Limb (tissue), 2 donors: ENCODE measurements at regions not wholly inside any gene's neighbourhood (a gene's known extent, or its start where the extent isn't known, plus 50 kb on each side); places are given as distances from the start of the nearest gene placed in this dataset.
"Not testable (repeated sequence)": the region's sequence is repeated elsewhere in the genome, so short reads cannot be mapped to it uniquely, and the experiment has no call there.

Experiments
- DNase-seq, 2 donors: peaks; one replicate each; pipeline ENCODE4 v3.0.0-alpha.2; 2016; ENCODE audit errors: extremely low spot score in 2 of 2

- no peak for DNase-seq
Observed at GRCh38 chr3:1456781-1457311, 364.0 kb downstream of the CNTN6 start.

- DNase-seq = no peak
Observed at GRCh38 chr3:1462371-1462770, 369.5 kb downstream of the CNTN6 start.

DNA sequence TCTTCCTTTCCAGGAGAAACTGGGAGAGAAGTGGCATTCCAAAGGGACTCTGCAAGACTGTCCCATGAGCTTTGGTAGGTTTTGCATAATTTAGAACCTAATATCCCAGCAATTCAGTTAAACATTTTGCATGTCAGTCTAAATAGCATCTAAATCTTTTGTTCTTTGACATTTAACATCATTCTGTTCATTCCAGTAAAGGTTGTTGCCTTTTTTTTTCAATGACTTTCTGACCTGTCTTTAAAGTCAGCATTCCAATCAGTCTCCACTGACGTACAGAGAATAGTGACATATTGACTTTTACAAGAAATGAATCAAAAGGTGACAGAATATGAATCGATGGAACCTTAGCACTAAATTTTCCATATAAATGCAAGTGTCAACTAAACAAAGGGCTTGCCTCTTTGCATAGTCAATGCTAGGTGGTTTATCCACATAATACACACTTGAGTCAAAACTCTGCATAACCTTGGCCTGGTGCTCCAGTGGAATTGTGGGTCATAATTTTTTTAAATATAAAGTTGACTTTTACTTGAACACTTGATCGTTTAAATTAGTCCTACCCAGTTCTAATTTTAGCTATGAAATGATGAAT is 370.1 kb downstream of the CNTN6 start:
- no peak for DNase-seq

GRCh38 chr3:1465091-1465490 is 372.3 kb downstream of the CNTN6 start:
- not testable (repeated sequence) for DNase-seq

DNA sequence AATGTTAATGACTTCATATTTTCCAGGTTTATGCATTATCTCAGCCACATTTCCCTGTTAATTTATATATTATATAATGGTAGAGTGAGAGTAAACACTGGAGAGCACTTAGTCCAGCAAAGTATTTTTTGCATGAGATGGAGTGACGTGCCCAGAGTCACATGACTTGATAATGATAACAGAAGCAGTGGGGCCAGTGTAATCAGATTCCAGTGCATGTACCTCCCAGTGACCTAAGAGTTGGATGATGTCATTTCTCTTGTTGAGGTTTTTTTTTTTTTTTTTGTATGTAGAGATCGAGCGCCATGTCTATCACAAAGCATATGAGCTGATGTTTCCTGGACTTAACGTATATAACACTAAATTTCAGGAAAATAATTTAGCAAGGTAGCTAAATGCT is 375.3 kb downstream of the CNTN6 start:
- DNase-seq = no peak

DNA sequence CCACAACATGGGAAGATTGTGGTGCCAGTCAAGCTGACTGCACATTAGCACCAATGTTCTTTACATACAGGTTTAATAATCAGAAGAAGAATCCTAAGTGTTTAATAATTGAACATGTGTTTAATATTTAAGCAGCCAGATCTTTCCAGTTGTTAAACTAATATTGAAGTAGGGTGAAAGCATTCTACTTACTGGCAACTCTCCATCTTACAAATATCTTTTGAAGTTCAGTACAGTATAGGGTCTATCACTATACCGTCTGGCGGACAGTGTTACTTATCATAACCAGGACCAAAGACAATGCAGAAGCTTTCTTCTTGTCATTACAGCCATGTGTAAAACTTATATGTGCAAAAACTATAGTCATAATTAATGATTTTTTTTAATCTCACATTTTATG is 376.4 kb downstream of the CNTN6 start:
- no peak for DNase-seq

- no peak for DNase-seq
Observed at GRCh38 chr3:1469687-1470086, 376.9 kb downstream of the CNTN6 start.

- no peak for DNase-seq
Observed at GRCh38 chr3:1477669-1478068, 384.8 kb downstream of the CNTN6 start.

GRCh38 chr3:1495466-1495865 is 402.6 kb downstream of the CNTN6 start:
- DNase-seq = no peak

DNA sequence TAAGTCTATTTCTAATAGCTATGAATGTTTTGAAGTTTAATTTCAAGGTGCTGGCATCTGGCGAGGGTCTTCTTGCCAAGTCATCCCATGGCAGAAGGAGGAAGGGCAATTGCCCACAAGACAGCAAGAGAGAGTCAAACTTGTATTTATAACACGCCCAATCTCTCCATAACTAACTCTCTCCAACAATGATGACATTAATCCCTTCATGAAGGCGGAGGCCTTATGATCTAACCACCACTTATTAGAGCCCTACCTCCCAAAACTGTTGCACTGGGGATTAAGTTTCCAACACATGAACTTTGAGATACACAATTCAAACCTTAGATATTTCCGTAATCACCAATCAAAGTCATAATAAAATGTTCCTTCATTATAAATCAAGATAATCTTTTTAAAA is 406.9 kb downstream of the CNTN6 start:
- DNase-seq = no peak

GRCh38 chr3:1501406-1502115 is 408.7 kb downstream of the CNTN6 start:
- DNase-seq = no peak

- no peak for DNase-seq
Observed at GRCh38 chr3:1506090-1506489, 413.3 kb downstream of the CNTN6 start.

GRCh38 chr3:1513662-1514061 is 420.8 kb downstream of the CNTN6 start:
- no peak for DNase-seq

GRCh38 chr3:1515882-1516281 is 423.1 kb downstream of the CNTN6 start:
- no peak for DNase-seq

- DNase-seq = no peak
Observed at GRCh38 chr3:1527786-1528185, 435.0 kb downstream of the CNTN6 start.

DNA sequence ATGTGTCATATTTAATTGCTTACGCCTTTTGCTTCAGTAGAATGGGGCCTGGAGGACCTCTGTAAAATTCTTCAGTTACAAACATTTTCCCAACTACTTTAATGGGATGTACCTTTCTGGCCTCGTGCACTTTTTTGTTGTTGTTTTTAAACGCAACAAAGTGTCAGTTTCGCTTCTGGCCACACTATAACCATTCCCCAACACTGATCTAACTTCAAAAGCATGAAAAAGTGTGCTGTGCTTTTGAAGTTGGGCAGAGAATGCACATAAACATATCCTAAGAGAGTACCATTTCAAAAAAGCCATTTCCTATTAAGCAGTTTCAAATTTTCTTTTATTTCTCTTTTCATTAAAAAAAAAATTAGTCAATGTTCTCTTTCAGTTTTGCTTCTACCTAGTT is 435.8 kb downstream of the CNTN6 start:
- DNase-seq = no peak

GRCh38 chr3:1529676-1530075 is 436.9 kb downstream of the CNTN6 start:
- no peak for DNase-seq

DNA sequence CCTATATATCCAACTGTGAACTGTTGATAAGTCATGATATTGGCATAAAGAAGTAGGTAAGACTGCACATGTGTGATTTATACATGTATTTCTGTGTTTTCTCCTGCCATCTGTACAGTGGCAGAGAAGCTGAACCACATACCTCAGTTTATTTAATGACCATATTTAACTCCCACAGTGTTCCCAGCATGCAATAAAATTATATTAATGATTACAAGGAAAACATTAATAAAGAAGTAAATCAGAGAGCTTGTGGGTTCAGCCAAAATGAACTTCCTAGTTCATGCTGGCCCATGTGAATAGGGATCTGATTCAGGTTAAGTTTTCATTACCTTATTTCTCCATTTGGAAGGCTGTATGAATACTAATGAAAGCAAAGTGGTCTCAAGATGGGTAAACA is 439.2 kb downstream of the CNTN6 start:
- no peak for DNase-seq

GRCh38 chr3:1532935-1533606 is 440.2 kb downstream of the CNTN6 start:
- no peak for DNase-seq

- no peak for DNase-seq
Observed at GRCh38 chr3:1533763-1534162, 440.9 kb downstream of the CNTN6 start.

DNA sequence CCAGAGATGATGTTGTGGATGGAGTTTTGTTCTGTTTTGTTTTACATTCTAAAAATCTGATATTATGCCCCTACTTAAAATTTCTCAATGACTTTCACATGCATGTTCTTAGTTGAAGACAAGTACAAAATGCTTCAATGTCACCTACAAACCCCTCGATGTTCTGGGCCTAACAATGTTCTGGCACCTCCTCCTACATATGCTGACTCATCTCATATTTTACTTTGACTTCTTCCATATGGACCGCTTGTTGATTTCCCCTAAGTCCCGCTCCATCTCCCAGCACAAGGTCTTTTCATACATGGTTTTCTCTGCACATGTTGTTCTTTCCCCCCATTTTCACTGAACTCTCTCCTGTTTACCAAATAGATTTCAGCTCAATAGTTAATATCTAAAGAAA is 441.4 kb downstream of the CNTN6 start:
- DNase-seq = no peak

DNA sequence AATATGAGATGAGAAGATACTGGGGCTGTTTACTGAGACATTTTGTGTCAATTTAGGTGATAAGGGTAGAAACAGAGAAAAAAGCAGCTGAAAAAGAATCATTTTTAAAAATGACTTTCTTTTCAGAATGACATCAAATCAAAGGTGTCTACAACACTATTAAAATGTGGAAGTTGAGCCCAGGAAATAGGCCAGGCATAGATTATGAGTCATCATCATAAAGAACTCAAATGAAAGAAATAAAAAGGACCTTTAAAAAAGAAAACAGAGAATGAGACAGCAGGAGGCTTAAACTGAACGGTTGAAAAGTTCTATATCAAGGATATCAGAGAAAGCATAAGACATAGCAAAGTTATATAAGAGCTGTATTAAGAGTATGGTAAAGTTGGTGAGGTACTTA is 442.5 kb downstream of the CNTN6 start:
- DNase-seq = no peak

DNA sequence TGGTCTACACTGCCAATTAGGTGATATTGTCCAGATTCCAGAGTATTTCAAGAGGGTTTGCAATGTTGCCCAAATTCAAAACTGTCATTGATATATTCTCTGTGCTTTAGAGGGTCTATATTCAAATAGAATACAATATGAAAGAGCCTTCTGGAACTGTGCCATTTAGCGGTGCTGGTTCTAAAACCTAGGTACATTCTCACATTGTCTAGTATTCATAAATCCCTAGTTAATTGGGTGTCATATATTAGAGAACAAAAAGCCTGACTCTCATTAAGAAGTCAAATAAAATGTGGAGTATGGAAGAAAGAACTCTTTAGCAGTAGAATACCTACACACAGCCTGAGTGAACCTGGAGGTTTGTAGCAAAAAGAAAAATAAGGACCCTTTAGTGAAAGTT is 447.9 kb downstream of the CNTN6 start:
- no peak for DNase-seq
